HEK293T (cell line): ENCODE measurements at regions not wholly inside any gene's neighbourhood (a gene's known extent, or its start where the extent isn't known, plus 50 kb on each side); places are given as distances from the start of the nearest gene placed in this dataset.
"Not testable (repeated sequence)": the region's sequence is repeated elsewhere in the genome, so short reads cannot be mapped to it uniquely, and the experiment has no call there.

ENCODE experiments used
- CTCF ChIA-PET: fragments of 350-600 bp; formaldehyde crosslinking; extraction: SDS; loops from one replicate; lab custom pipeline; 2021; ENCODE audit warnings: antibody characterized with exemption, inconsistent platforms; lab: Yijun Ruan, JAX
- POLR2A ChIA-PET: fragments of 350-600 bp; formaldehyde crosslinking; extraction: SDS; loops from one replicate; lab custom pipeline; 2020; ENCODE audit warnings: antibody characterized with exemption, inconsistent platforms; lab: Yijun Ruan, JAX
- DNase-seq: peaks from one replicate; pipeline ENCODE4 v3.0.0; 2012; ENCODE audit warnings: mixed read lengths; ENCODE audit errors: extremely low spot score
- ARNT ChIP-seq: fragments of 450-650 bp; IDR thresholded peaks from 2 replicates; pipeline ENCODE4 v1.6.1; 2017; ENCODE audit warnings: mild to moderate bottlenecking
- BHLHE40 ChIP-seq: fragments of 450-650 bp; IDR thresholded peaks from 2 replicates; pipeline ENCODE4 v1.6.1; 2016; ENCODE audit warnings: mild to moderate bottlenecking, moderate library complexity, borderline replicate concordance
- CTBP1 ChIP-seq: fragments of 450-650 bp; IDR thresholded peaks from 2 replicates; pipeline ENCODE4 v1.6.1; 2016; ENCODE audit warnings: borderline replicate concordance
- ELF4 ChIP-seq: fragments of 450-650 bp; IDR thresholded peaks from 2 replicates; pipeline ENCODE4 v1.6.1; 2017; ENCODE audit warnings: antibody characterized with exemption
- FOXA1 ChIP-seq: fragments of 450-650 bp; IDR thresholded peaks from 2 replicates; pipeline ENCODE4 v1.6.1; 2016; ENCODE audit warnings: mild to moderate bottlenecking
- FOXK2 ChIP-seq: fragments of 450-650 bp; IDR thresholded peaks from 2 replicates; pipeline ENCODE4 v1.6.1; 2016; ENCODE audit warnings: mild to moderate bottlenecking
- FOXM1 ChIP-seq: fragments of 450-650 bp; IDR thresholded peaks from 2 replicates; pipeline ENCODE4 v1.6.1; 2017; ENCODE audit warnings: mild to moderate bottlenecking, borderline replicate concordance
- HDGF ChIP-seq: fragments of 450-650 bp; IDR thresholded peaks from 2 replicates; pipeline ENCODE4 v1.6.1; 2017; ENCODE audit warnings: antibody characterized with exemption, borderline replicate concordance
- L3MBTL2 ChIP-seq: fragments of 450-650 bp; conservative IDR thresholded peaks from 2 replicates; pipeline ENCODE4 v1.6.1; 2016; ENCODE audit warnings: mild to moderate bottlenecking
- LEF1 ChIP-seq: fragments of 450-650 bp; IDR thresholded peaks from 2 replicates; pipeline ENCODE4 v1.6.1; 2017; ENCODE audit warnings: mild to moderate bottlenecking, borderline replicate concordance
- NFRKB ChIP-seq: fragments of 450-650 bp; IDR thresholded peaks from 2 replicates; pipeline ENCODE4 v1.6.1; 2016; ENCODE audit warnings: mild to moderate bottlenecking, moderate library complexity
- PKNOX1 ChIP-seq: fragments of 450-650 bp; IDR thresholded peaks from 2 replicates; pipeline ENCODE4 v1.6.1; 2016
- SP1 ChIP-seq: fragments of 450-650 bp; IDR thresholded peaks from 2 replicates; pipeline ENCODE4 v1.6.1; 2017
- SUZ12 ChIP-seq: fragments of 450-650 bp; IDR thresholded peaks from 2 replicates; pipeline ENCODE4 v1.6.1; 2016; ENCODE audit warnings: mild to moderate bottlenecking
- TARDBP ChIP-seq: fragments of 450-650 bp; IDR thresholded peaks from 2 replicates; pipeline ENCODE4 v1.6.1; 2016
- ZNF384 ChIP-seq: fragments of 450-650 bp; IDR thresholded peaks from 2 replicates; pipeline ENCODE4 v1.6.1; 2016

DNA sequence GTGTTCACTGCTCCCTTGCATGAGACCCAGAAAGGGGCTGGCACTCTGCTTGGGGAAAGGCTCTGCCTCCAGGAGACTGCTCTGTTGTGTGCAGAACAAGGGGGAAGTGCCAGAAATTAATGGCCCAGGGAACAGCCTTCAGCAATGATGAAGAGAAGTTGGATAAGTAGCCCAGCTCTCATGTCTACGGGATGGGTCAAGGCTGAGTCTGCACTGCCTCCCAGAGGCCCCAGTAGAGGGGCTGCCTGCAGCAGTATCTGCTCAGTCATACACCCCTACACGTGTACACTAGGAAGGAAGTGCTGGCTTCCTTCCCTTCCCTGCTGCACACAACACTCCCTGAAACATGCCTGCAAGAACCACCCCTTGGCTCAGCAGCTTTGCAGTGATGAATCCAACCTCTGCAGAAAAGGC is 54.6 kb upstream of the URI1 start:
- TF ChIP-seq HDGF, result no peak
- CTCF ChIA-PET, result interaction anchor here (0.9 to 1.1 kb wide), 2 partner anchors 30 to 157 kb away, joined by 3 read pairs; no protein-coding TSS in a partner anchor
- POLR2A ChIA-PET, result no interaction called here
- DNase-seq, result no peak

DNA sequence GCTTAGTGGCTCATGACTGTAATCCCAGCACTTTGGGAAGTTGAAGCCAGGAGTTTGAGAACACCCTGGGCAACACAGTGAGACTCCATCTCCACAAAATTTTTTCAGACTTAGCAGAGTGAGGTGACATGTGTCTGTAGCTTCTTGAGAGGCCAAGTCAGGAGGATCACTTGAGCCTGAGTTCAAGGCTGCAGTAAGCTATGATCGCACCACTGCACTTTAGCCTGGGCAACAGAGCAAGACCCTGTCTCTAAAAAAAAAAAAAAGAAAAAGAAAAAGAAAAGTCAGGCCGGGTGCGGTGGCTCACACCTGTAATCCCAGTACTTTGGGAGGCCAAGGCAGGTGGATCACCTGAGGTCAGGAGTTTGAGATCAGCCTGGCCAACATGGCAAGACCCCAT is 54.0 kb upstream of the URI1 start:
- CTCF ChIA-PET, DNase-seq, POLR2A ChIA-PET: not testable (repeated sequence)

- CTCF ChIA-PET, result no interaction called here
- DNase-seq, result no peak
- no peak for TF ChIP-seq BHLHE40
- TF ChIP-seq ARNT, result no peak
- TF ChIP-seq SUZ12, result no peak
- no peak for TF ChIP-seq LEF1
- TF ChIP-seq ELF4, result no peak
- no peak for TF ChIP-seq FOXA1
- TF ChIP-seq HDGF, result no peak
- TF ChIP-seq SP1, result no peak
- no peak for TF ChIP-seq FOXK2
- TF ChIP-seq CTBP1, result no peak
- TF ChIP-seq ZNF384, result no peak
- no peak for TF ChIP-seq L3MBTL2
- no peak for TF ChIP-seq NFRKB
- no peak for TF ChIP-seq TARDBP
- no peak for TF ChIP-seq PKNOX1
- TF ChIP-seq FOXM1, result no peak
- POLR2A ChIA-PET, result interaction anchor here (1.2 kb wide), 1 partner anchor 283 kb away, joined by 3 read pairs; the partner anchor contains the start of gene POP4
These were observed 52.3 kb upstream of the URI1 start for GRCh38 chr19:29889702-29890101.

DNA sequence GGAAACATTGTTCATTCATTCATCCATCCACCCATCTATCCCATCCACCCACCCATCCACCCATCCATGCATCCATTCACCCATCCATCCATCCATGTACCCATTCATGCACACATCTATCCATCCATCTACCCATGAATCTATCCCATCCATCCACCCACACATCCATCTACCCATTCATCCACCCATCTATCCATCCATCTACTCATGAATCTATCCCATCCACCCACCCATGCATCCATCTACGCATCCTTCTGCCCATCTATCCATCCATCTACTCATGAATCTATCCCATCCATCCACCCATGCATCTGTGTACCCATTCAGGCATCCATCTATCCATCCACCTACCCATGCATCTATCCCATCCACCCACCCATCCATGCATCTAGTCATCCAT is 51.6 kb upstream of the URI1 start:
- no peak for TF ChIP-seq L3MBTL2
- no peak for TF ChIP-seq ARNT
- TF ChIP-seq TARDBP, result no peak
- no peak for TF ChIP-seq FOXK2
- no peak for TF ChIP-seq PKNOX1
- no peak for TF ChIP-seq ZNF384
- no peak for TF ChIP-seq ELF4
- TF ChIP-seq HDGF, result no peak
- ChIA-PET POLR2A (interaction anchor here (1.2 kb wide), 1 partner anchor 284 kb away, joined by 3 read pairs; the partner anchor contains the start of gene POP4), CTCF (no interaction called here)
- no peak for DNase-seq
